MCF 10A (cell line): ENCODE measurements at regions not wholly inside any gene's neighbourhood (a gene's known extent, or its start where the extent isn't known, plus 50 kb on each side); places are given as distances from the start of the nearest gene placed in this dataset.

Experiments
- BruUV-seq: library from RNA; stranded (reverse); fragments of 400-500 nt; replicated peaks from 2 replicates; lab custom pipeline; 2021; lab: Mats Ljungman, UMichigan
- CTCF ChIA-PET: fragments of 300-600 bp; sonication (Branson Sonifier 250); formaldehyde crosslinking; extraction: SDS; loops from one replicate; lab custom pipeline; 2021; ENCODE audit warnings: antibody characterized with exemption, inconsistent platforms; lab: Yijun Ruan, JAX
- POLR2A ChIA-PET: fragments of 300-600, 350-650 bp; sonication (Branson Sonifier 250); formaldehyde crosslinking; extraction: SDS; loops from one replicate; lab custom pipeline; 2020; ENCODE audit warnings: antibody characterized with exemption, inconsistent platforms; lab: Yijun Ruan, JAX
- DNase-seq: peaks from one replicate; pipeline ENCODE4 v3.0.0-alpha.2; 2018; ENCODE audit not compliant: unreplicated experiment
- H3K27ac Mint-ChIP-seq: one replicate; pipeline ENCODE4 v1.8.0; 2022; ENCODE audit warnings: mild to moderate bottlenecking, low read depth, mixed read lengths; ENCODE audit not compliant: unreplicated experiment
- H3K27me3 Mint-ChIP-seq: one replicate; pipeline ENCODE4 v1.8.0; 2022; ENCODE audit warnings: mixed read lengths; ENCODE audit not compliant: insufficient read depth, unreplicated experiment
- H3K36me3 Mint-ChIP-seq: one replicate; pipeline ENCODE4 v1.8.0; 2022; ENCODE audit warnings: mild to moderate bottlenecking, moderate library complexity, mixed read lengths; ENCODE audit not compliant: insufficient read depth, unreplicated experiment
- H3K4me1 Mint-ChIP-seq: one replicate; pipeline ENCODE4 v1.8.0; 2022; ENCODE audit warnings: mixed read lengths; ENCODE audit not compliant: insufficient read depth, unreplicated experiment
- H3K4me3 Mint-ChIP-seq: one replicate; pipeline ENCODE4 v1.8.0; 2022; ENCODE audit warnings: mild to moderate bottlenecking, moderate library complexity, mixed read lengths; ENCODE audit not compliant: unreplicated experiment
- H3K9me3 Mint-ChIP-seq: one replicate; pipeline ENCODE4 v1.8.0; 2022; ENCODE audit warnings: mixed read lengths; ENCODE audit not compliant: unreplicated experiment
- CTCF ChIP-seq: fragments of 200-600 bp; IDR thresholded peaks from one replicate; pipeline ENCODE4 v1.8.0; 2022; ENCODE audit warnings: antibody characterized with exemption, mild to moderate bottlenecking; ENCODE audit not compliant: unreplicated experiment
- intact Hi-C: fragments of 100-400 bp; cut with micrococcal nuclease; formaldehyde crosslinking; loops from 2 replicates; pipeline ENCODE4 v1.14.1; 2022

- Mint-ChIP-seq H3K4me1 (peaks cover 19% of the 10 kb centered on the region), H3K36me3 (no peaks in the 10 kb centered on the region), H3K27me3 (no peaks in the 10 kb centered on the region), H3K27ac (no peak overlapping the region), H3K4me3 (no peak overlapping the region), H3K9me3 (no peaks in the 10 kb centered on the region)
- CTCF ChIA-PET = interaction anchor here (0.6 to 0.8 kb wide), 2 partner anchors 73 to 325 kb away, joined by 3 to 4 read pairs; no protein-coding TSS in a partner anchor
- DNase-seq = no peak
- intact Hi-C loops = no loop called here
- no peak for TF ChIP-seq CTCF
- BruUV-seq = no TSS peak
- POLR2A ChIA-PET = interaction anchor here (0.5 kb wide), 1 partner anchor 768 kb away, joined by 3 read pairs; no protein-coding TSS in a partner anchor
Observed at GRCh38 chr2:18830962-18831361, 241.6 kb upstream of the NT5C1B start.

GRCh38 chr2:18829976-18830375 is 240.6 kb upstream of the NT5C1B start:
- H3K36me3 Mint-ChIP-seq = no peaks in the 10 kb centered on the region
- intact Hi-C loops = no loop called here
- H3K9me3 Mint-ChIP-seq = no peaks in the 10 kb centered on the region
- peaks cover 19% of the 10 kb centered on the region for H3K4me1 Mint-ChIP-seq
- no peak overlapping the region for H3K4me3 Mint-ChIP-seq
- BruUV-seq = no TSS peak
- CTCF ChIA-PET = interaction anchor here (0.8 kb wide), 1 partner anchor 531 kb away, joined by 3 read pairs; no protein-coding TSS in a partner anchor
- DNase-seq = no peak
- no peak for TF ChIP-seq CTCF
- H3K27ac Mint-ChIP-seq = peak overlapping the region; percentile 63
- no peaks in the 10 kb centered on the region for H3K27me3 Mint-ChIP-seq
- POLR2A ChIA-PET = interaction anchor here (0.7 to 1.0 kb wide), 3 partner anchors 26 to 709 kb away, joined by 3 to 4 read pairs (median 3); no protein-coding TSS in a partner anchor

- no peak overlapping the region for H3K4me3 Mint-ChIP-seq
- peak overlapping the region; percentile 63 for H3K27ac Mint-ChIP-seq
- no peaks in the 10 kb centered on the region for H3K27me3 Mint-ChIP-seq
- H3K4me1 Mint-ChIP-seq = peaks cover 14% of the 10 kb centered on the region
- POLR2A ChIA-PET = interaction anchor here (0.7 to 1.0 kb wide), 3 partner anchors 27 to 709 kb away, joined by 3 to 4 read pairs (median 3); no protein-coding TSS in a partner anchor
- CTCF ChIA-PET = interaction anchor here (0.6 to 0.8 kb wide), 3 partner anchors 307 to 1076 kb away, joined by 3 to 5 read pairs (median 3); partner anchors contain the start of genes GEN1 and SMC6
- intact Hi-C loops = no loop called here
- BruUV-seq = no TSS peak
- no peaks in the 10 kb centered on the region for H3K36me3 Mint-ChIP-seq
- no peak for TF ChIP-seq CTCF
- H3K9me3 Mint-ChIP-seq = no peaks in the 10 kb centered on the region
- DNase-seq = peak; percentile 6
Observed at GRCh38 chr2:18829251-18829902, 240.0 kb upstream of the NT5C1B start.

- H3K9me3 Mint-ChIP-seq = no peaks in the 10 kb centered on the region
- H3K4me3 Mint-ChIP-seq = no peak overlapping the region
- intact Hi-C loops = no loop called here
- H3K27me3 Mint-ChIP-seq = no peaks in the 10 kb centered on the region
- no peaks in the 10 kb centered on the region for H3K36me3 Mint-ChIP-seq
- H3K27ac Mint-ChIP-seq = no peak overlapping the region
- ChIA-PET CTCF (no interaction called here), POLR2A (interaction anchor here (0.6 kb wide), 2 partner anchors 537 to 945 kb away, joined by 3 read pairs; no protein-coding TSS in a partner anchor)
- TF ChIP-seq CTCF = no peak
- no peak for DNase-seq
- H3K4me1 Mint-ChIP-seq = peaks cover 12% of the 10 kb centered on the region
- BruUV-seq = no TSS peak
Observed at GRCh38 chr2:18828296-18828695, 238.9 kb upstream of the NT5C1B start.
